Activated CD8-positive, alpha-beta T cell treated with anti-CD3 and anti-CD28 coated beads for 36 hours (primary cell): ENCODE measurements at regions not wholly inside any gene's neighbourhood (a gene's known extent, or its start where the extent isn't known, plus 50 kb on each side); places are given as distances from the start of the nearest gene placed in this dataset.

ENCODE experiments used
- ATAC-seq: fragments of 200-7000 bp; cut with Tn5 transposase; one replicate; pipeline ENCODE4 v1.10.0; 2021; ENCODE audit warnings: mild to moderate bottlenecking, moderate library complexity
- CTCF ChIA-PET: fragments of 350-600 bp; sonication (Branson Sonifier 250); formaldehyde crosslinking; loops from one replicate; lab custom pipeline; 2021; ENCODE audit warnings: antibody characterized with exemption; lab: Charles Lee
- POLR2A ChIA-PET: fragments of 350-600 bp; sonication (Branson Sonifier 250); formaldehyde crosslinking; loops from one replicate; lab custom pipeline; 2021; ENCODE audit warnings: antibody characterized with exemption; lab: Charles Lee
- DNase-seq: peaks from one replicate; pipeline ENCODE4 v3.0.0-alpha.2; 2020
- H3K27ac Mint-ChIP-seq: one replicate; pipeline ENCODE4 v1.8.0; 2021; ENCODE audit warnings: mild to moderate bottlenecking, mixed read lengths
- H3K27me3 Mint-ChIP-seq: one replicate; pipeline ENCODE4 v1.8.0; 2021; ENCODE audit warnings: mixed read lengths
- H3K36me3 Mint-ChIP-seq: one replicate; pipeline ENCODE4 v1.8.0; 2021; ENCODE audit warnings: low read depth, mixed read lengths
- H3K4me1 Mint-ChIP-seq: one replicate; pipeline ENCODE4 v1.8.0; 2021; ENCODE audit warnings: low read depth, mixed read lengths
- H3K4me3 Mint-ChIP-seq: one replicate; pipeline ENCODE4 v1.8.0; 2021; ENCODE audit warnings: mild to moderate bottlenecking, moderate library complexity, mixed read lengths
- H3K9me3 Mint-ChIP-seq: one replicate; pipeline ENCODE4 v1.8.0; 2021; ENCODE audit warnings: mixed read lengths
- CTCF ChIP-seq: fragments of 200-600 bp; IDR thresholded peaks from one replicate; pipeline ENCODE4 v1.8.0; 2022; ENCODE audit warnings: antibody characterized with exemption, mild to moderate bottlenecking
- intact Hi-C: fragments of 100-400 bp; cut with micrococcal nuclease; formaldehyde crosslinking; loops from one replicate; pipeline ENCODE4 v1.10.0; 2022

- ChIA-PET POLR2A (no interaction called here), CTCF (no interaction called here)
- H3K4me1 Mint-ChIP-seq: no peaks in the 10 kb centered on the region
- DNase-seq (no peak), ATAC-seq (no peak)
- H3K27me3 Mint-ChIP-seq: peaks cover 7% of the 10 kb centered on the region
- no peaks in the 10 kb centered on the region for H3K9me3 Mint-ChIP-seq
- no peak for TF ChIP-seq CTCF
- no peaks in the 10 kb centered on the region for H3K36me3 Mint-ChIP-seq
- intact Hi-C loops: no loop called here
- H3K27ac Mint-ChIP-seq: no peak overlapping the region
- H3K4me3 Mint-ChIP-seq: no peak overlapping the region
Observed at GRCh38 chr13:29676941-29677452, 81.5 kb upstream of the SLC7A1 start.

- Mint-ChIP-seq H3K4me1 (no peaks in the 10 kb centered on the region), H3K27ac (no peak overlapping the region), H3K27me3 (peaks cover 7% of the 10 kb centered on the region), H3K36me3 (no peaks in the 10 kb centered on the region), H3K9me3 (no peaks in the 10 kb centered on the region), H3K4me3 (no peak overlapping the region)
- DNase-seq (no peak), ATAC-seq (no peak)
- intact Hi-C loops: no loop called here
- ChIA-PET CTCF (no interaction called here), POLR2A (no interaction called here)
- no peak for TF ChIP-seq CTCF
Observed at GRCh38 chr13:29676535-29676934, 81.0 kb upstream of the SLC7A1 start.

- ATAC-seq (no peak), DNase-seq (no peak)
- Mint-ChIP-seq H3K27ac (no peak overlapping the region), H3K9me3 (no peaks in the 10 kb centered on the region), H3K4me1 (no peaks in the 10 kb centered on the region), H3K4me3 (no peak overlapping the region), H3K36me3 (no peaks in the 10 kb centered on the region), H3K27me3 (peaks cover 3% of the 10 kb centered on the region)
- intact Hi-C loops: no loop called here
- ChIA-PET POLR2A (no interaction called here), CTCF (no interaction called here)
- TF ChIP-seq CTCF: no peak
Observed at GRCh38 chr13:29674532-29674931, 79.0 kb upstream of the SLC7A1 start.

- ChIA-PET POLR2A (no interaction called here), CTCF (no interaction called here)
- TF ChIP-seq CTCF: no peak
- intact Hi-C loops: no loop called here
- Mint-ChIP-seq H3K4me1 (no peaks in the 10 kb centered on the region), H3K36me3 (no peaks in the 10 kb centered on the region), H3K27ac (no peak overlapping the region), H3K9me3 (peaks cover 18% of the 10 kb centered on the region), H3K4me3 (no peak overlapping the region), H3K27me3 (peaks cover 20% of the 10 kb centered on the region)
- DNase-seq (no peak), ATAC-seq (no peak)
Observed at GRCh38 chr13:29664591-29664990, 69.1 kb upstream of the SLC7A1 start.

GRCh38 chr13:29654843-29655547 is 59.5 kb upstream of the SLC7A1 start:
- no peak for DNase-seq
- ATAC-seq: no peak
- Mint-ChIP-seq H3K27ac (no peak overlapping the region), H3K4me3 (no peak overlapping the region), H3K27me3 (no peaks in the 10 kb centered on the region), H3K9me3 (peaks cover 5% of the 10 kb centered on the region), H3K4me1 (no peaks in the 10 kb centered on the region), H3K36me3 (no peaks in the 10 kb centered on the region)
- ChIA-PET CTCF (no interaction called here), POLR2A (interaction anchor here (0.7 kb wide), 1 partner anchor 1289 kb away, joined by 3 read pairs; no protein-coding TSS in a partner anchor)
- intact Hi-C loops: no loop called here
- TF ChIP-seq CTCF: no peak
